PC-9 (cell line): ENCODE measurements at regions not wholly inside any gene's neighbourhood (a gene's known extent, or its start where the extent isn't known, plus 50 kb on each side); places are given as distances from the start of the nearest gene placed in this dataset.

ENCODE experiments used
- CTCF ChIP-seq: fragments of 200-600 bp; sonication (generic); conservative IDR thresholded peaks from 2 replicates; pipeline ENCODE4 v1.6.1; 2017; ENCODE audit warnings: mixed run types, antibody characterized with exemption, mild to moderate bottlenecking, moderate library complexity
- EZH2 ChIP-seq: fragments of 200-600 bp; sonication (generic); IDR thresholded peaks from 2 replicates; pipeline ENCODE4 v1.8.0; 2017; ENCODE audit warnings: antibody characterized with exemption, low read depth

GRCh38 chr13:111893607-111894443 lies 173.1 kb upstream of the SOX1 start:
- TF ChIP-seq CTCF (no peak), EZH2 (no peak)
